GM23338 (cell line): ENCODE measurements at regions not wholly inside any gene's neighbourhood (a gene's known extent, or its start where the extent isn't known, plus 50 kb on each side); places are given as distances from the start of the nearest gene placed in this dataset.

Experiments
- ATAC-seq: fragments of 200-7000 bp; cut with Tn5 transposase; 3 replicates; pipeline ENCODE4 v1.9.1; 2020
- DNase-seq: peaks from one replicate; pipeline ENCODE4 v3.0.0-alpha.2; 2015; ENCODE audit warnings: low spot score
- H2AFZ ChIP-seq: fragments of 200-600 bp; sonication (generic); 2 replicates; pipeline ENCODE4 v1.8.0; 2016; ENCODE audit warnings: antibody characterized with exemption, mild to moderate bottlenecking, moderate library complexity
- H3F3A ChIP-seq: fragments of 200-600 bp; sonication (generic); replicated peaks from 2 replicates; pipeline ENCODE4 v1.8.0; 2017; ENCODE audit warnings: antibody characterized with exemption, mixed run types, low read depth
- H3K27ac ChIP-seq: fragments of 200-600 bp; sonication (generic); 2 replicates; pipeline ENCODE4 v1.6.1; 2016; ENCODE audit warnings: low read depth
- H3K27me3 ChIP-seq: fragments of 200-600 bp; sonication (generic); 2 replicates; pipeline ENCODE4 v1.8.0; 2016; ENCODE audit warnings: mild to moderate bottlenecking, mixed run types, moderate library complexity; ENCODE audit not compliant: insufficient read depth
- H3K36me3 ChIP-seq: fragments of 200-600 bp; sonication (generic); 2 replicates; pipeline ENCODE4 v1.8.0; 2016; ENCODE audit warnings: mild to moderate bottlenecking; ENCODE audit not compliant: insufficient read depth
- H3K4me1 ChIP-seq: fragments of 200-600 bp; sonication (generic); 2 replicates; pipeline ENCODE4 v1.8.0; 2016; ENCODE audit warnings: mild to moderate bottlenecking, moderate library complexity; ENCODE audit not compliant: insufficient read depth
- H3K4me2 ChIP-seq: fragments of 200-600 bp; sonication (generic); 2 replicates; pipeline ENCODE4 v1.7.1; 2017; ENCODE audit warnings: mixed run types
- H3K4me3 ChIP-seq: fragments of 200-600 bp; sonication (generic); 2 replicates; pipeline ENCODE4 v1.6.1; 2016; ENCODE audit warnings: mixed run types
- H3K79me2 ChIP-seq: fragments of 200-600 bp; sonication (generic); replicated peaks from 2 replicates; pipeline ENCODE4 v1.8.0; 2017; ENCODE audit warnings: mild to moderate bottlenecking; ENCODE audit not compliant: insufficient read depth
- H3K9me2 ChIP-seq: fragments of 200-600 bp; sonication (generic); 2 replicates; pipeline ENCODE4 v1.8.0; 2017; ENCODE audit not compliant: insufficient read depth
- H4K20me1 ChIP-seq: fragments of 200-600 bp; sonication (generic); replicated peaks from 2 replicates; pipeline ENCODE4 v1.8.0; 2017; ENCODE audit warnings: mild to moderate bottlenecking; ENCODE audit not compliant: insufficient read depth
- H3K27ac Mint-ChIP-seq: 2 replicates; pipeline ENCODE4 v1.8.0; 2020; ENCODE audit warnings: inconsistent platforms, mild to moderate bottlenecking, moderate library complexity, mixed read lengths
- H3K27me3 Mint-ChIP-seq: 3 replicates; pipeline ENCODE4 v1.8.0; 2022; ENCODE audit warnings: low read depth, mild to moderate bottlenecking, moderate library complexity, mixed read lengths, inconsistent platforms; ENCODE audit not compliant: insufficient read depth, poor library complexity
- H3K36me3 Mint-ChIP-seq: 3 replicates; pipeline ENCODE4 v1.8.0; 2021; ENCODE audit warnings: low read depth, mild to moderate bottlenecking, inconsistent platforms, moderate library complexity, mixed read lengths
- H3K4me1 Mint-ChIP-seq: 3 replicates; pipeline ENCODE4 v1.8.0; 2020; ENCODE audit warnings: mild to moderate bottlenecking, inconsistent platforms, mixed read lengths
- H3K4me3 Mint-ChIP-seq: 3 replicates; pipeline ENCODE4 v1.8.0; 2021; ENCODE audit warnings: moderate library complexity, mild to moderate bottlenecking, inconsistent platforms, mixed read lengths
- H3K9me3 Mint-ChIP-seq: 3 replicates; pipeline ENCODE4 v1.8.0; 2020; ENCODE audit warnings: moderate library complexity, mild to moderate bottlenecking, inconsistent platforms, mixed read lengths
- CREB1 ChIP-seq: fragments of 250-450 bp; sonication (Bioruptor Pico); IDR thresholded peaks from 2 replicates; pipeline ENCODE4 v1.5.0; 2020; ENCODE audit warnings: low read depth, mild to moderate bottlenecking, moderate library complexity
- ETS1 ChIP-seq: IDR thresholded peaks from 2 replicates; pipeline ENCODE4 v1.6.1; 2016; ENCODE audit warnings: antibody characterized with exemption
- EZH2 ChIP-seq: fragments of 200-600 bp; sonication (generic); IDR thresholded peaks from one replicate; pipeline ENCODE4 v1.8.0; 2017; ENCODE audit warnings: antibody characterized with exemption, mild to moderate bottlenecking, low read depth; ENCODE audit not compliant: unreplicated experiment
- NANOG ChIP-seq: IDR thresholded peaks from 2 replicates; pipeline ENCODE4 v1.6.1; 2016; ENCODE audit warnings: antibody characterized with exemption, borderline replicate concordance
- REST ChIP-seq: IDR thresholded peaks from one replicate; pipeline ENCODE4 v1.6.1; 2018; ENCODE audit warnings: antibody characterized with exemption; ENCODE audit not compliant: unreplicated experiment
- STAT1 ChIP-seq: IDR thresholded peaks from one replicate; pipeline ENCODE4 v1.6.1; 2016; ENCODE audit warnings: antibody characterized with exemption; ENCODE audit not compliant: unreplicated experiment
- ZNF114 ChIP-seq: fragments of 250-450 bp; sonication (Bioruptor Pico); IDR thresholded peaks from 2 replicates; pipeline ENCODE4 v1.5.0; 2020; ENCODE audit warnings: mild to moderate bottlenecking, moderate library complexity
- ZNF331 ChIP-seq: fragments of 250-450 bp; sonication (Bioruptor Pico); IDR thresholded peaks from 2 replicates; pipeline ENCODE4 v1.5.0; 2020; ENCODE audit warnings: low read depth, mild to moderate bottlenecking, moderate library complexity

GRCh38 chr9:80020056-80020455, 448.3 kb downstream of the TLE4 start:
- Mint-ChIP-seq H3K4me3 (no peak overlapping the region), H3K4me1 (no peaks in the 10 kb centered on the region), H3K9me3 (no peaks in the 10 kb centered on the region), H3K36me3 (no peaks in the 10 kb centered on the region), H3K27me3 (no peaks in the 10 kb centered on the region), H3K27ac (no peak overlapping the region)
- Histone ChIP-seq H3K27ac (no peak overlapping the region), H3K4me2 (no peak overlapping the region), H2AFZ (no peak overlapping the region), H3K9me2 (peaks cover 15% of the 10 kb centered on the region), H3K36me3 (no peaks in the 10 kb centered on the region), H3K4me1 (no peaks in the 10 kb centered on the region), H3K27me3 (no peaks in the 10 kb centered on the region), H3K4me3 (no peak overlapping the region), H3F3A (no peaks in the 10 kb centered on the region), H4K20me1 (no peaks in the 10 kb centered on the region), H3K79me2 (no peaks in the 10 kb centered on the region)
- no peak for DNase-seq
- TF ChIP-seq EZH2 (no peak), CREB1 (no peak), NANOG (no peak), ZNF114 (CRISPR knock-in tag) (no peak), ZNF331 (CRISPR knock-in tag) (no peak), REST (no peak), STAT1 (no peak), ETS1 (no peak)
- no peak for ATAC-seq

- no peak for DNase-seq
- no peak for ATAC-seq
- no peaks in the 10 kb centered on the region for H3K4me1 ChIP-seq
- Mint-ChIP-seq H3K27me3 (no peaks in the 10 kb centered on the region), H3K27ac (no peak overlapping the region), H3K9me3 (no peaks in the 10 kb centered on the region), H3K36me3 (no peaks in the 10 kb centered on the region), H3K4me1 (no peaks in the 10 kb centered on the region; the same call in 2 of the 3 replicates), H3K4me3 (no peak overlapping the region)
- no peaks in the 10 kb centered on the region for H4K20me1 ChIP-seq
- no peaks in the 10 kb centered on the region for H3F3A ChIP-seq
- TF ChIP-seq STAT1 (no peak), EZH2 (no peak)
- no peak overlapping the region for H2AFZ ChIP-seq
- no peak overlapping the region for H3K27ac ChIP-seq
- H3K4me2 ChIP-seq, result no peak overlapping the region
- no peak overlapping the region for H3K4me3 ChIP-seq
- H3K79me2 ChIP-seq, result no peaks in the 10 kb centered on the region
- H3K36me3 ChIP-seq, result no peaks in the 10 kb centered on the region
- no peaks in the 10 kb centered on the region for H3K27me3 ChIP-seq
- no peaks in the 10 kb centered on the region for H3K9me2 ChIP-seq
Observed at GRCh38 chr9:80013891-80014290, 442.1 kb downstream of the TLE4 start.
